ENCODE measurements at regions not wholly inside any gene's neighbourhood (a gene's known extent, or its start where the extent isn't known, plus 50 kb on each side); places are given as distances from the start of the nearest gene placed in this dataset.

DNA sequence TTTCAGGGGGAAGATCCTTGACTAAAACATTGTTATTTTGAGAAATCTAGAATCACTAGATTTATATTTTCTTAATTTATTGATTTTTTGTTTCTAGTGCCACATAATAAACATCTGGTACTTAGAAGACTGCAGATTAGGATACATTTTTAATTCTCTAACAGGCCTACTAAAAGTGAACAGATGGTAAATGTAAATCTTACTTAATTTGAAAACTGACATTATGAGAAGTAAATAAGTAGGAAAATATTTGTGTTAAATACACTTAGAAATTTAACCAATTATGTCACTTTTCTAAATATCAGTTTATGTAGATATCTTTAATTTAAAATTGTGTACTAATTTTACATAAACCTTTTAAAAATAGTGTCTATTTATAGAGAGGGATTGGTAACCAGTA is 2255.6 kb upstream of the PCDH20 start:
- no peak for TF ChIP-seq TBL1XR1 (IDR thresholded peaks at IDR 0.05; ENCODE audit: low read depth, low read length)
- no peak for TF ChIP-seq EZH2 (IDR thresholded peaks at IDR 0.05; ENCODE audit: borderline replicate concordance, control insufficient read depth, low read depth, low read length)
- TF ChIP-seq RB1 (IDR thresholded peaks at IDR 0.05; ENCODE audit: borderline replicate concordance), result no peak
